ENCODE measurements at regions not wholly inside any gene's neighbourhood (a gene's known extent, or its start where the extent isn't known, plus 50 kb on each side); places are given as distances from the start of the nearest gene placed in this dataset.

DNA sequence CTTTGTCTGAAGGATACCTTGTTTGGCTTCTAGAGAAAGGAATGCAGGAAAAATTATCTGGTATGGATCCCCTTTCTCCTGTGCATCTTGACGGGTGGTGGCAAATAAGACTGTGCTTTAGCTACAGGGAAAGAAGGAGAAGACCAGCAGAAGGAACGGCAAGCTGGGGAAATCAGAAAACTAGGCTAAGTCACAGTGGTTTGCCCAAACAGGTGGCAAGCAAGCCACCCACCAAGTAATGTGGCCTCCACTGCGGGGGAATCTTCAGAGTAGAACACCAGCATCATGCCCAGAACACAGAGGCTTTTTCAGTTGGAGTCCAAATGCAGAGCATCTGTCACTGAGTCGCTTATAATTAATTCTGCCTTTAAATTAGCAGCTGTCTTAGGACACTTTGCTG is 282.8 kb downstream of the PHF14 start:
- TF ChIP-seq, protein P1, sequence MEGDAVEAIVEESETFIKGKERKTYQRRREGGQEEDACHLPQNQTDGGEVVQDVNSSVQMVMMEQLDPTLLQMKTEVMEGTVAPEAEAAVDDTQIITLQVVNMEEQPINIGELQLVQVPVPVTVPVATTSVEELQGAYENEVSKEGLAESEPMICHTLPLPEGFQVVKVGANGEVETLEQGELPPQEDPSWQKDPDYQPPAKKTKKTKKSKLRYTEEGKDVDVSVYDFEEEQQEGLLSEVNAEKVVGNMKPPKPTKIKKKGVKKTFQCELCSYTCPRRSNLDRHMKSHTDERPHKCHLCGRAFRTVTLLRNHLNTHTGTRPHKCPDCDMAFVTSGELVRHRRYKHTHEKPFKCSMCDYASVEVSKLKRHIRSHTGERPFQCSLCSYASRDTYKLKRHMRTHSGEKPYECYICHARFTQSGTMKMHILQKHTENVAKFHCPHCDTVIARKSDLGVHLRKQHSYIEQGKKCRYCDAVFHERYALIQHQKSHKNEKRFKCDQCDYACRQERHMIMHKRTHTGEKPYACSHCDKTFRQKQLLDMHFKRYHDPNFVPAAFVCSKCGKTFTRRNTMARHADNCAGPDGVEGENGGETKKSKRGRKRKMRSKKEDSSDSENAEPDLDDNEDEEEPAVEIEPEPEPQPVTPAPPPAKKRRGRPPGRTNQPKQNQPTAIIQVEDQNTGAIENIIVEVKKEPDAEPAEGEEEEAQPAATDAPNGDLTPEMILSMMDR (IDR thresholded peaks at IDR 0.05), result no peak
- no peak for TF ChIP-seq POLR2AphosphoS5 (IDR thresholded peaks at IDR 0.05)

Measured in esophagus muscularis mucosa (tissue), 3 donors.